Mononuclear cell (primary cell): ENCODE measurements at regions not wholly inside any gene's neighbourhood (a gene's known extent, or its start where the extent isn't known, plus 50 kb on each side); places are given as distances from the start of the nearest gene placed in this dataset.

ENCODE experiments used
- H3K27me3 ChIP-seq: 2 replicates; pipeline ENCODE4 v1.6.0; 2011; ENCODE audit warnings: low read length, control low read depth; ENCODE audit not compliant: insufficient read depth
- H3K4me1 ChIP-seq: 2 replicates; pipeline ENCODE4 v1.5.1; 2011; ENCODE audit warnings: mild to moderate bottlenecking, low read length, control low read depth; ENCODE audit not compliant: insufficient read depth
- H3K4me3 ChIP-seq: 2 replicates; pipeline ENCODE4 v1.5.1; 2011; ENCODE audit warnings: mild to moderate bottlenecking, low read length, moderate library complexity
- H3K9me3 ChIP-seq: 2 replicates; pipeline ENCODE4 v1.5.1; 2011; ENCODE audit warnings: low read depth, mild to moderate bottlenecking, control low read depth, low read length

- no peaks in the 10 kb centered on the region for H3K9me3 ChIP-seq
These were observed 305.4 kb upstream of the F9 start for GRCh38 chrX:139224953-139225665.

DNA sequence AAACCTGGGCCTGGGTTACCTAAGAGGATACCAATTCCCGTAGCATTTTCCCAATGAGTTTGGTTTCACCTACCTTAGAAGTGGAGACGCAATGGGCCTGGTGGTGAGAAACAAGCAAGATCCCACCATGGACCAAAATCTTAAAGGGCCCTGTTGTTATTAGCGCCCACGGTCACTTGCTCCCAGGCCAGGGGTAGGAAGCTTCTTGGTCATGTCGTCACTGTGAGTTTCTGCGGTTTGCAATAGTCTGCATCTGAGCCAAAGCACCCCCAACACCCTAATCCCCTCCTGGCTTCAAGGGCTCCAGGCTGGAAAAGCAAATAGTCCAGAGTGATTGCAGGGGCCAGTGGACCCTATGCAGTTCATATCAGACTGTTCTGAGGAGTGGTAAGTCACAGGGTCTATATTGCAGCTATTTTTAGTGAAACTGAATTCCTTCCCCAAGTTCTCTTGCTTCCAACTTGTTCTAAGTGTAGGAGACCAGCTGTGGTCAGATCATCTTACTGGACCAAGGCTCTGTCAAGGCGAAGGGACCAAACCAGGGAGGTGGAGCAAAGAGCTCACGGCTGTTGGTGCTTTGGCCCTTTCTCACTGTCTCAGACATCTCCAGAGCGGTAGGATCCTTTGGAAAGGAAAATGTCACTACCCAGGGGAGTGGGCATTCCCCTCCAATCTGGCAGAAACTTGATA is 307.9 kb upstream of the F9 start:
- no peaks in the 10 kb centered on the region for H3K4me1 ChIP-seq
- H3K27me3 ChIP-seq = no peaks in the 10 kb centered on the region
- no peaks in the 10 kb centered on the region for H3K9me3 ChIP-seq
- no peak overlapping the region for H3K4me3 ChIP-seq

More at GRCh38 chrX:139224953-139225665, 305.4 kb upstream of the F9 start:
- no peaks in the 10 kb centered on the region for H3K27me3 ChIP-seq
- no peaks in the 10 kb centered on the region for H3K4me1 ChIP-seq
- H3K4me3 ChIP-seq = no peak overlapping the region

DNA sequence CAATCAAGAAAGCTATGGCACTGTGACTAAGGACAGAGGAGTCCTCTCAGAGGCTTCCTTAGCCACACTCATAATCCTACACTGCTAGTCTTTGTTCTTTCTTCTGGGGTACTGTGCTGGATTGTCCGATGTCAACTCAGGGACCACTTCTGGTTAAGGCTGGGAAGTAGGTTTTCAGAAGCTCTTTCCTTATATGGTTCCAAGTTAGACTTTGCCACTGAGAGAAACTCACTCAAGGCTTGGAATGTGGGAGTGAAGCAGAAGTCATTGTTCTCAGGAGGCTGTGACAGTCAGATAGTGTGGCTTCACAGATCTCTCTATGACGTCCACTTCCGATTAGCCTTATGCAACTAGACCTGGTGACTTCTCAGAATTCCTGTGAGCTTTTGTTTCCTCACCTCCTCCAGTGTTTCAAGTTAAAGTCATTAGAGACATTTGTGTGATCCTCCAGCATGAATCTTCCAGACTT is 317.3 kb upstream of the F9 start:
- H3K4me1 ChIP-seq = no peaks in the 10 kb centered on the region
- no peak overlapping the region for H3K4me3 ChIP-seq
- H3K9me3 ChIP-seq = no peaks in the 10 kb centered on the region
- no peaks in the 10 kb centered on the region for H3K27me3 ChIP-seq

GRCh38 chrX:139211568-139212182 is 318.9 kb upstream of the F9 start:
- H3K9me3 ChIP-seq = no peaks in the 10 kb centered on the region
- no peak overlapping the region for H3K4me3 ChIP-seq
- H3K27me3 ChIP-seq = peaks cover 7% of the 10 kb centered on the region
- no peaks in the 10 kb centered on the region for H3K4me1 ChIP-seq

GRCh38 chrX:139209342-139209741 is 321.2 kb upstream of the F9 start:
- no peaks in the 10 kb centered on the region for H3K4me1 ChIP-seq
- peaks cover 14% of the 10 kb centered on the region for H3K27me3 ChIP-seq
- H3K4me3 ChIP-seq = no peak overlapping the region
- no peaks in the 10 kb centered on the region for H3K9me3 ChIP-seq

GRCh38 chrX:139207655-139208054 is 322.9 kb upstream of the F9 start:
- no peaks in the 10 kb centered on the region for H3K9me3 ChIP-seq
- H3K4me1 ChIP-seq = no peaks in the 10 kb centered on the region
- H3K27me3 ChIP-seq = peaks cover 20% of the 10 kb centered on the region
- no peak overlapping the region for H3K4me3 ChIP-seq

DNA sequence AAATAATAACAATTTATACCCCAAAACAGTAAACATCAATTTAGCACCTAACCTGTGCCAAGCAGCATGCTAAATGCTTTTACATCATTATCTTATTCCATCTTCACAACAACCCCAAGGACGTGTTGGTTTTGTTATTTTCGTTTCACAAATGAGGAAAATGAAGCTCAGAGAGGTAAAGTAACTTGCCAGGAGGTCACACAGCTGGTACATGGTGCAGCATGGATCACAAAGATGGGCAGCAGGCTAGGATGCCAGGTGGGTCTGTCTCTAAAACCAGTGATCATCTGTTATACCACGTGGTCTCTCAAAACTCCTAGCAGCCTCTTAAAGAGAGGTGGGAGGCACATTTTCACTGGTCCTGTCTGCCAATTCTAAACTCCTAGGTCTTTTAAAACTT is 323.6 kb upstream of the F9 start:
- Histone ChIP-seq H3K4me1 (no peaks in the 10 kb centered on the region), H3K27me3 (peaks cover 27% of the 10 kb centered on the region)

GRCh38 chrX:139204898-139205667 is 325.5 kb upstream of the F9 start:
- no peaks in the 10 kb centered on the region for H3K9me3 ChIP-seq
- H3K4me1 ChIP-seq = no peaks in the 10 kb centered on the region
- peak overlapping the region; percentile 8 for H3K4me3 ChIP-seq
- H3K27me3 ChIP-seq = peaks cover 33% of the 10 kb centered on the region

More for the DNA sequence above, 323.6 kb upstream of the F9 start:
- Histone ChIP-seq H3K4me3 (no peak overlapping the region), H3K9me3 (no peaks in the 10 kb centered on the region)

GRCh38 chrX:139204571-139204897 is 326.0 kb upstream of the F9 start:
- Histone ChIP-seq H3K27me3 (peaks cover 33% of the 10 kb centered on the region), H3K4me3 (peak overlapping the region; percentile 8), H3K4me1 (no peaks in the 10 kb centered on the region), H3K9me3 (no peaks in the 10 kb centered on the region)

DNA sequence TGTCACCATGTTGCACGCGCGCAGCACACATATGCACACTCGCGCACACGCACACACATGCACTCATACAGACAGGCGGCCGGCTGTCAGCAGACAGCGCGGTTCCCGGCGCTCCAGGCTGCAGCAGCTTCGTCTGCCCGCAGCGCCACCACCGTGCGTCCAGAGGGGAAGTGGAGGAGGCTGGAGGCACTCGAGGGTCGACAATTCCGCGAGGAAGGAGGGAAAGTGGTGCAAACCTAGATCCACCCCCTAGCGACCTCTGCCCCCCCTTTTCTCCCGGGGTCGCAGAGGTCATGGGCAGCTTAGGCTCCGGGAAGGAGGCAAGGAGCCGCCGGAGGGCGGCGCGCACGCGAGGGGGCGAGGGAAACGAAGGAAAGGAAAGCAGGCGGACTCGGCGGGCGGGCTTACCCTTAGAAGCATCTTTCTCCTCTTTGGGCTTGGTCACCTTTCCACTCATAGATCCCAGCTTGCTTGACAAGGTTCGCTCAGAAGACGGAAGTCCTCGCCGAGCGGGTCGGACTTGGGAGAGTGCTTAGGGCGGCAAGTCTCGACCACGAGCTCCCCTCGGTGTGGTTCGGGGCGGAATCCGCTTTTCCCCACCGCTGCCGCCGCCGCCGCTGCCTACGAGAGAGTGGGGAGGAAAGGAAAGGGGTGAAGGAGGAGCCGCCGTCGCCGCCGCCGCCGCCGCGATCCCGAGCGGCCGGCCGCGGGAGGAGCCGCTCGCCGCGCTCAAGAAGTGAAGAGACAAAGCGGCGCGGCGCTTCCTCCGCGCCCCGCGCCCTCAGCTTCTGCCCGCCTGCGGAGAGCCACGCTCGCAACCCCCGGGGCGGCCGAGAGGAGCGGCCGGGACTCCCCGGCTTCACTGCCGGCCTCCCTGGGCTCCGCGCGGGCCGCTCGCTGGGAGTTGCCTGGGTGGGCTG is 326.6 kb upstream of the F9 start:
- Histone ChIP-seq H3K4me1 (no peaks in the 10 kb centered on the region), H3K27me3 (peaks cover 33% of the 10 kb centered on the region), H3K9me3 (no peaks in the 10 kb centered on the region), H3K4me3 (no peak overlapping the region)

DNA sequence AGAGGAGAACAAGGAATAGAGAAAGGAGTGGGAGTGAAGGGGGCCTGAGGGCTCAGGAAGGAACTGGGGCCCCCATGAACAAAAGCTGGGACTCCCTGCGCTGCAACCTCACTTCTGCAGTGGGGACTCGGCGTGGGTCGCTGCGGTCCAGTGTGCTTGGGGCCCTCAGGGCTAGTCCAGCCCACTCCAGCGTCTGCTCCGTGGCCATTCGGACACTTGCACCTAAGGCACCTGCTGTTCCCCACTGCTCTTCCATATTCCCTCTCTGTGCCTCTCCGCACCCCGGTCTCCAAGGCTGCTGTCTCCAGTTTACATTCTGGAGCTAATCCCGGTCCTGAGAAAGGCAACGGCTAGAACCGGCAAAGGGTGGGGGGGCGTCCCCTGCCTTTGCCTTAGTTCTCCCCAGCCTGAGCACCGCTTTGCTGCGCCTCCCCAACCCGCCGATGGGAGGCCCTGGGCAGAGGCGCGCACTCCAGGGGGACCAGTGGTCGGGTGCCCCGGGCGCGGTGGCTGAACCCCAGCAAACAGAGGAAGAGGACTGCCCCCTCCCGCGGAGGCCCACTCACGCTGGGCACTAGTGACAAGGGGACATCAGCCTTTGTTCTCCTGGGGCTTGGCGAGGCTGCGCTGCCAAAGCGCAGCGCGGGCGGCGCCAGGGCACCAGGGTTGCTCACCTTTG is 327.7 kb upstream of the F9 start:
- Histone ChIP-seq H3K4me1 (no peaks in the 10 kb centered on the region), H3K4me3 (no peak overlapping the region), H3K27me3 (peaks cover 33% of the 10 kb centered on the region), H3K9me3 (no peaks in the 10 kb centered on the region)

DNA sequence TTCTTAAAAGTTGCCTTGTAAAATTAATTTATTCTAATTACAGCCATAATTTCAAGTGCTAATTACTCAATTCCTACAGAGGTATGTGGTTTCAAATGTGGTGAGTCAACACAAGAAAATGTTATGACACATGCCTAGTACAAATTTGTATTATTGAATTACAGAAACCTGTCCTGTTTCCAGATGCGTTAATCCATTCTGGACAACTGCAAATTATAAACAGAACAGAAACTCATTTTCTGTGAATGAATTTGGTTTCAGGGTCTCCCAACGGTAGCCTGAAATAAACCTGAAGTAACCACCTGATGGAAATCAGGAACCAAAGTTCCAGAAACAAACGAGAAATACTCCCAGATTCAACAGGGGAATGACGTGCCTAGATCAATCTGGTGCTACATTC is 328.6 kb upstream of the F9 start:
- Histone ChIP-seq H3K27me3 (peaks cover 29% of the 10 kb centered on the region), H3K4me1 (no peaks in the 10 kb centered on the region), H3K9me3 (no peaks in the 10 kb centered on the region), H3K4me3 (no peak overlapping the region)

- Histone ChIP-seq H3K4me1 (no peaks in the 10 kb centered on the region), H3K4me3 (no peak overlapping the region)
These were observed 329.7 kb upstream of the F9 start for GRCh38 chrX:139200793-139201192.

GRCh38 chrX:139200346-139200745 is 330.2 kb upstream of the F9 start:
- Histone ChIP-seq H3K4me1 (no peaks in the 10 kb centered on the region), H3K4me3 (no peak overlapping the region), H3K9me3 (no peaks in the 10 kb centered on the region), H3K27me3 (peaks cover 31% of the 10 kb centered on the region)

More at GRCh38 chrX:139200793-139201192, 329.7 kb upstream of the F9 start:
- Histone ChIP-seq H3K9me3 (no peaks in the 10 kb centered on the region), H3K27me3 (peaks cover 26% of the 10 kb centered on the region)
